Activated CD4-positive, alpha-beta T cell treated with anti-CD3 and anti-CD28 coated beads, Interleukin-2, amount 50 U/mL, for 48 hours (primary cell): ENCODE measurements at regions not wholly inside any gene's neighbourhood (a gene's known extent, or its start where the extent isn't known, plus 50 kb on each side); places are given as distances from the start of the nearest gene placed in this dataset.
A peak's percentile ranks its signal among the peaks of the same experiment; 100 is the strongest.
"Not testable (repeated sequence)": the region's sequence is repeated elsewhere in the genome, so short reads cannot be mapped to it uniquely, and the experiment has no call there.

Experiments used
- DNase-seq, 2 experiments: peaks; one replicate each; pipeline ENCODE4 v3.0.0-alpha.2; 2020

DNA sequence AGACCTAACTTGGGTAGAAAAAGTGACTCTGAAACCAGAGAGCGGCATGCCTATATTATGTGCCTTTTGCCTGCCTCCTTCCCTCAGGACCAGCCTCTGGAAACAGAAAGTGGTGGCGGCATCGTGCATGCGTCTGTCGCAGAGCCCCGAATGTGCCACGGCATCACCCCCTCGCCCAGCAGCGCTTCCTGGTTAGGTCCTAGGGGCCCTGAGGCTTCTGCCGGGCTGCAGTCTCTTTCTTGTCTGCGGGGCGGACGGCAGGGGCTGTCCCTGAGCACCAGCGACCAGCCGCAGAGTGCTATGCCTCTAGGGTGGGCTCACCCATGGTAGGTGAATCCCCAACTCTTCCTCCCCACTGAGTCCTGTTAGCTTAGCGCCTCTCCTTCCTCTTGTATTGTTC lies 68.7 kb downstream of the VSIG4 start:
- no peak for DNase-seq

GRCh38 chrX:65967159-65967558 lies 72.7 kb downstream of the VSIG4 start:
- not testable (repeated sequence) for DNase-seq

GRCh38 chrX:65961714-65962113 lies 78.2 kb downstream of the VSIG4 start:
- no peak for DNase-seq

DNA sequence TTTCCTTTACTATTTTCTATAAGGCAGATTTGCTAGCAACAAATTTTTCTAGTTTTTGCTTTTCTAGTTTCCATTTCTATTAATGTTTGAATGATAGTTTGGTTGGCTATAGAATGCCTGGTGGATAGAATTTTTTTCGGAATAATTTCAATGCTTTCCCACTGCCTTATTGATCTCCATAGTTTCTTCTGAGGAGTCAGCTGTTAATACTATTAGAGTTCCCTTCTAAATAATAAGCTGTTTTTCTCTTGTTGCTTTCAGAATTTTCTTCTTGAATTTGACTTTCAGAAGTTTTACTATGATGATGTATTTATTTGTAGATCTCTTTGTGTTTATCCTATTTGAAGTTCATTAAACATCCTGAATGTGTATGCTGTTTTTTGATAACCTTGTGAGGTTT lies 91.8 kb downstream of the VSIG4 start:
- DNase-seq, result no peak

DNA sequence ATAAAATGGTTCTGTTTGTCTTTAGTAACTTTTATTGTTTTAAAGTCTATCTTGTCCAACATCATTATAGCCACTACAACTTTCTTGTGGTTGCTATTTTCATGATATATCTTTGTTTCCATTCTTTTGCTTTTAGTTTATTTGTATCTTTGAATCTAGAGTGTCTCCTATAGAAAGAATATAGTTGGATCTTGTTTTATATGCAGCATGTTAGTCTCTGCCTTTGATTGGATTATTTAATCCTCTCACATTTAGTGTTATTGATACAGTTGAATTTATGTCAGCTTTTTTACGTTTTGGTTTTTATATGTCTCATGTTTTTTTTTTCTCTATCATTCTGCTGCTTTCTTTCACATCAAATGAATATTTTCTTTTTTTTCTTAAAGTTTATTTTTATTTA lies 98.1 kb downstream of the VSIG4 start:
- DNase-seq, result no peak

DNA sequence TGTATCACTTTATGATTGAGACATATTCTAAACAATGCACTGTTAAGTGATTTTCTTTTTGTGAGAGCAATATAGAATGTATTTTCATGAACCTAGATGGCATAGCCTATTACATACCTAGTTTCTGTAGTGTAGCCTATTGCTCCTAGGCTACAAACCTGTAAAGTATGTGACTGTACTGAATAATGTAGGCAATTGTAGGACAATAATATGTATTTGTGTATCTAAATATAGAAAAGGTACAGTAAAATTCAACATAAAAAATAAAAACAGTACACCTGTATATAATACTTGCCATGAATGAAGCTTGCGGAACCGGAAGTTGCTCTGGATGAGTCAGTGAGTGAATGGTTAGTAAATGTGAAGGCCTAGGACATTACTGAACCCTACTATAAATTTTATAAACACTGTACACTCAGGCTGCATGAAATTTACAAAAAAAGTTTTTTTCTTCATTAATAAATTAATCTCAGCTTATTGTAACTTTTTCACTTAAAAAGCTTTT lies 106.7 kb downstream of the VSIG4 start:
- DNase-seq, result no peak

- peak; percentile 16 to 33 for DNase-seq
Observed at GRCh38 chrX:65932173-65933084, 107.5 kb downstream of the VSIG4 start.

DNA sequence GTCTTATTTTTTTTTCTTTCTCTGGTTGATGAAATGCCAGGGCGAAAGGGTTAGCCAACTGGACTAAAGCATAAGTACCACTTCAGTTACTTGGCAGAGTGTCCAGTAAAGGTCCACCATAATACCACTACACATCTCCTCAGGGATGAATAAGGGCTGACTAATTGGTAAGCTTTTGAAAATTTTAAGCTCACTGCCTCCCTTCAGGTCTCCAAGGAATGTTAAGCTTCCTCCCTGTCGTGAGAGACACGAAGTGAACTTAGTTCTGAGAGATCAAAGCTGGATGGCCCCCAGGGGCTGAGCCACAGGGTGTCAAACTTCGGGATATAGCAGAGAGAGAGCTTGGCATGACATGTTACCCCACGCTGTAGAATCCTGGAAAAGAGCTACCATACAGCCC lies 111.4 kb downstream of the VSIG4 start:
- no peak for DNase-seq

- not testable (repeated sequence) for DNase-seq
Observed at GRCh38 chrX:65927386-65927785, 112.5 kb downstream of the VSIG4 start.

- peak; percentile 27 to 31 for DNase-seq
Observed at GRCh38 chrX:65926095-65927019, 113.5 kb downstream of the VSIG4 start.

DNA sequence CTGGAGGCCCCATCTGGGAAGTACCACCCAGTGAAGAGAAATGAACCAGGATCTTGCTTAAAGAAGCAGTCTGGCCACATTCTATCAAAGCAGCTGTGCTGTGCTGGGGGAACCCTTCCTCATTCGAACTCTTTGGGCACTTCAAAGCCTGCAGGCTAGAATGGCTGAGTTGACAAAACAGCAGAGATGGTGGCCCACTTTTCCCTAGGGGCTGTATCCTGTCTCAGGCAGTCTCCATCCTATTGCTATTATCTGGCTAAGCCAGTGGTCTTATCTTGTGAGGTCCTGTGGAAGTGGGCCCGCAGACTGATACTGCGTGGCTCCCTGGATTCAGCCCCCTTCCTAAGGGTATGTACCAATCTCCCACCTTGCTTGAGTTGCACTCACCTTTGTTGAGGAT lies 114.3 kb downstream of the VSIG4 start:
- DNase-seq, result no peak

DNA sequence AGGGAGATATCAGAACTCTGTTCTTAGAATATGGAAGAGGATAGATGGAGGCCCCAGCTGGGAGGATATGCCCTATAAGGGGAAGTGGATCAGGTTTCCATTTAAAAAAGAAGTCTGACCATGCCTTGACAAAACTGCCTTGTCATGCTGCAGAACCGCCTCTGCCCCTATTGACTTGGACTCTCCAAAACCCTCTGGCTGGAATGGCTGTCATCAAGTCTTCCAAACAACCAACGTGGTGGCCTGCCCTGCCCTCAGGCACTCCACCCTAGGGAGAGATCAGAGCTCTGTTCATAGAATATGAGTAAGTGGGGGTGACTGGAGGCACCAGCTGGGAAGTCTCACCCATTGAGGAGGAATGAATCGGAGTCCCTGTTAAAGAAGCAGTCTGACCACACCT lies 114.9 kb downstream of the VSIG4 start:
- DNase-seq, result no peak

GRCh38 chrX:65921363-65921762 lies 118.5 kb downstream of the VSIG4 start:
- DNase-seq, result no peak

GRCh38 chrX:65920620-65921019 lies 119.3 kb downstream of the VSIG4 start:
- DNase-seq, result no peak

DNA sequence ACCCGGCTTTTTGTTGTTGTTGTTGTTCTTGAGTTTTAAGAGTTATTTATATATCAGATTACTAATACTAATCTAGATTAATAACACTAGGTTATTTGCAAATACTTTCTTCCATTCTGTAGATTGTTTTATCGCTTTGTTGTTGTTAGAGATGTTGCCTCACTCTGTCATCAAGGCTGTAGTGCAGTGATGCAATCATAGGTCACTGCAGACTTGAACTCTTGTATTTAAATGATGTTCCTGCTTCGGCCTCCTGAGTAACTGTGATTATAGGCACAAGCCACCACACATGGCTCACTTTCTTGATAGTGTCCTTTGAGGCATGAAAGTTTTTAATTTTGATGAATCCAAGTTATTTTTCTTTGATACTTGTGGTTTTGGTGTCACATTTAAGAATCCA lies 129.0 kb downstream of the VSIG4 start:
- DNase-seq, result no peak

GRCh38 chrX:65903750-65904149 lies 136.1 kb downstream of the VSIG4 start:
- no peak for DNase-seq

- DNase-seq, result no peak
Observed at GRCh38 chrX:65902011-65902410, 137.9 kb downstream of the VSIG4 start.

- no peak for DNase-seq
Observed at GRCh38 chrX:65900850-65901844, 138.7 kb downstream of the VSIG4 start.

DNA sequence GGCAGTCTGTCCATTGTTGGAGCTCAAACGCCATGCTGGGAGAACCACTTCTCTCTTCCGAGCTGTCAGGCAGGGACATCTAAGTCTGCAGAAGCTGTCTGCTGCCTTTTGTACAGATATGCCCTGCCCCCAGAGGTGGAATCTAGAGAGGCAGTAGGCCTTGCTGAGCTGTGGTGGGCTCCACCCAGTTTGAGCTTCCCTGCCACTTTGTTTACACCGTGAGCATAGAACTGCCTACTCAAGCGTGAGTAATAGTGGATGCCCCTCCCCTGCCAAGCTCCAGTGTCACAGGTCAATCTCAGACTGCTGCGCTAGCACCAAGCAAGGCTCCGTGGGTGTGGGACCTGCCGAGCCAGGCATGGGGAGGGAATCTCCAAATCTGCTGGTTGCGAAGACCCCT lies 145.7 kb downstream of the VSIG4 start:
- DNase-seq, result no peak

- DNase-seq, result not testable (repeated sequence)
Observed at GRCh38 chrX:65891817-65892216, 148.1 kb downstream of the VSIG4 start.

- DNase-seq, result not testable (repeated sequence)
Observed at GRCh38 chrX:65888150-65888549, 151.7 kb downstream of the VSIG4 start.

GRCh38 chrX:65883556-65883955 lies 156.3 kb downstream of the VSIG4 start:
- DNase-seq, result no peak
